NOMO-1 treated with DMSO at 0.1 percent for 48 hours (cell line): ENCODE measurements at regions not wholly inside any gene's neighbourhood (a gene's known extent, or its start where the extent isn't known, plus 50 kb on each side); places are given as distances from the start of the nearest gene placed in this dataset.

Experiments
- DNase-seq: peaks from one replicate; lab custom pipeline; 2025; ENCODE audit not compliant: unreplicated experiment; lab: John Stamatoyannopoulos, UW

DNA sequence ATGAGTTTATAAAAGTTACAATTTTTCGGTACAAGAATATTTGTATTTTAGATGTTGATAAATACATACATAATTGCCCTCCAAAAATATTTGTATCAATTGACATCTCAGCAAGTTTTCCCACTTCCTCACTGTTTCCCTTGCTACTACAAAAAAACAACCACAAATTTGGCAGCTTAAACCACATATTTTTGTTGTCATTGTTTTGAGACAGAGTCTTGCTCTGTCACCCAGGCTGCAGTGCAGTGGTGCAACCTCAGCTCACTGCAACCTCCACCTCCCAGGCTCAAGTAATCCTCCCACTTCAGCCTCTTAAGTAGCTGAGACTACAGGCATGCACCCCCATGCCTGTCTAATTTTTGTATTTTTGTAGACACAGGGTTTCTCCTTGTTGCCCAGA is 162.8 kb upstream of the RARB start:
- DNase-seq: no peak

DNA sequence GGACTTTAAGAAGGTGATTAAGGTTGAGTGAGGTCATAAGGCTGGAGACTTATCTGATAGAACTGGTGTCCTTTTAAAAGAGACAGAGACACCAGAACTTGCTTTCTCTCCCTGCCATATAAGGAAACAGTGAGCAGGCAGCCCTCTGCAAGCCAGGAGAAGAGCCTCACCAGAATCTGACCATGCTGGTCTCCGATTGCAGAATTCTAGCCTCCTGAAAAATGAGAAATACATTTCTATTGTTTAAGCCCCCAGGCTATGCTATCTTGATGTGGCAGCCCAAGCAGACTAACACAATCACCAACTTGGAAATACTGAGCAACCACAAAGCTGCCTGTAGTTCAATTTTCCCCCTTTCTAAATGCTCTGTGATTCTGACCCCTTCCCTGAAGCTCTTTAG is 161.4 kb upstream of the RARB start:
- no peak for DNase-seq

DNA sequence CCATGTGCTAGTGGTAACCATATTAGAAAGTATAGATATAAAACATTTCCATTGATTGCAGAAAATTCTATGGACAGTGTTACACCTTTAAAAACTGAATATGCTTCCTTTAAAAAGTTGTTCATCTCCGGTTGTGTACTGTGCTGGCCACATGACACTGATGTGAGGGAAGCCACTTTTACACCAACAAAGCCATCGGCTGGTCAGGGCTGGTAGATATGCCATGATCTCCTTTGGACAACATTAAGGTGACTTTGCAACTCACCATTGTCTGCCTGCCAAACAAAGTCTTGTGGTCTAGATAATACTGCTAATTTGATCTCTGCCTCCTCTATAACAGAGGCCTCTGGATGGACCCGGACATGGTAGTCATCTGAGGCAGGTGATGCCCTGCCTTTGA is 156.0 kb upstream of the RARB start:
- DNase-seq: no peak

DNA sequence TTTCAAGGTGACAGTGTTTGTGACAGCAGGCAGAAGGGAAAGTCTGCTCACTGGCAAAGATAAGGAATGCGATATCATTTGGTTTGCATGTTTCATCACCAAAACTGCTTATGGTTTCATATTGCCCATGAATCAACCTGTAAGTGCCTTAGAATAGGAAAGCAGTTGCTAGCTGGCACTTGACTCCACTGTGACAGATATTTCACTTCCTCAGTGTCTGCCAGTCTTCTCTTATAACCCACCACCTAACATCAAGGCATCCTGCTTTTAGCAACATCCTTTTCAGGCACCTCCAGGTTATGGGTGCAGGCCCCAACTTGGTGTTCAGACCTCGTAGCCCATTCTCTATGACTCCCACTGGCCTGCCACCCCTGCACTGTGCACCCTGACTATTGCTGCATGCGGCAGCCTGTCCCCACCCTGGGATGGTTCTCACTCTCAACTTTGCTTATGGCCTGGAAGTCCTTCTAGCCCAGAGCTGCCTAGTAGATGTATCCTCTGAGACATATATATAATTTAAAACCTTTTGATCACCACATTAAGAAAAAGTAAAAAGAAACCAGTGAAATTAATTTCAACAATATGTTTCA is 154.4 kb upstream of the RARB start:
- no peak for DNase-seq

DNA sequence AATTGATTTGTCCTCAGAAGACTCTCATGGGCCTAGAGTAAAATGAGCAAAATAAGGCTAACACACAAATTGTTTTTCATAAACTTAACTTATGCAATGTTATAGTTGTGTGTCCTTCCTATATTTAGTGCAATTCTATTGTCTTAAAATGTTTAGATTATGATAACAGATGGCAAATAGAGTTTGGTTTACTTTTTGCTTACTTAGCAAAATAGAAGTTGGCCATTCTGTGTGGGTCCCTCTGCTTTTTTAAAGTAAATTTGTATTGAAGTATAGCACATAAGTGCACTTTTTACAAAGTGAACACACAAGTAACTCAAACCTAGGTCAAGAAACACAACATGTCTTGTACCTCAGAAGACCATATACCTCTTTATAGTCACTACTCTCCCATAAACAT is 150.6 kb upstream of the RARB start:
- no peak for DNase-seq

DNA sequence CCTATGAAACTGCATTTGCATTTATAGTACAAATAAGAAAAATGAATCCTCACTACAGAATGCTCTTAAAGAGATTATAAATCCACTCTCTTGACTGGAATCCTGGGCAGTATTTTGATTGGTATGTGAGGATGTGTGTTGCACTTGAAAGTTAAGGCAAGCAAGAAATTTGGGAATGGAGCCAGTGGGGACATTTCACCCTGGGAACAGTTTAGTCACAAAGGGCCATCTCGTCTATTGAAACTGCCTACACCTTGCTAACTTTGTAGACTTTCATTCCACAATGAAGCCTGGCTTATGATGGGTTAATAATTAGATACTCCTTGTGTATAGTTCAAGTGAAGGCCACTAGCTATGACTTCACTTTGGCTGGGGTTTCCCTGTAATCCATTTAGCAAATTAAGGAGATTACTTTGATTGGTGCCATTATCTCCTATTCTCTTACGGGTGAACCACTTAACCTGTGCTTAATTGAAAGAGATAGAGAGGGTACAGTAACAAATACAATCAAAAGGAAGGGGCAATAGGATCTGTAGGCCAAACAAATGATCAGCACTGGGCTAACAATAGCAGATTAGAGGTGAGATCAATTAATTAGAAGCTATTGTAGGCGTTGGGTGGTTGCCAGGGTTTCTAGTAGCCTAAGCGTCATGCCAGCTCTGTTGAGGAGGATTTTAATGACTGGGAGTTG is 146.9 kb upstream of the RARB start:
- no peak for DNase-seq

DNA sequence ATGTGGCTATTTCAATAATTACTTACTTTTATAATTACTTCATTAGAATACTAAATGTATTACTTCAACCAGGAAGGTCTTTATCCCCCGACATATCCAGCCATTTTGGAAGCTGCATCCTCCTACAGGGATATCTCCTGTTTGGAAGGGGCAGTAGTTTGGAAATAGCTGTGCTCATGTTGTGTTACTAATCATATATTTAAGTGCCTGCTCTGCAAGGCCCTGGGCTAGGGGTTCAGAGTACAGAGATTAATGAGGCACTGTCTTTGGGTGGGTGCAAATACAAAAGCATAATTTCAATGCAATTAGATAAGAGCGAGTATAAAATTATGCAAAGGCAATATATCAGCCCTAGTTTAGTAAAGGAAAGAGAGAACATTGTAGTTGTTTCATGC is 146.3 kb upstream of the RARB start:
- DNase-seq: no peak

DNA sequence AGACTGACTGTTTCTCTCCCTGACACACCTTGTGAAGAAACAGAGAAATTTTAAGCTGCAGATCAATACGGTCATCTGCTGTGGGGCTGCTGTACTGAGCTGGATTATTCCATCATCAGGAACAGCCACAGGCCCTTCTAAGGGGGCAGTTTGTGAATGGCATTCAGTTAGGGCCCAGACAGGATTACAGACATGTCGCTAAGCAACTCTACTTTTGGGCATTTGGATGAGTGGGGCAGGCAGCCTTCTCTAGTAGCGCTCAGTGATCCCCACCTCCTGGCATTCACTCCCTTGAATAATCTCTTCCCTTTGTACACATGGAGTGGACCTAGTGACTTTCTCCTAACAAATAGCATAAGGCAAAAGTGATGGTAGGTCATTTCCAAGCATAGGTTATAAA is 144.4 kb upstream of the RARB start:
- no peak for DNase-seq

DNA sequence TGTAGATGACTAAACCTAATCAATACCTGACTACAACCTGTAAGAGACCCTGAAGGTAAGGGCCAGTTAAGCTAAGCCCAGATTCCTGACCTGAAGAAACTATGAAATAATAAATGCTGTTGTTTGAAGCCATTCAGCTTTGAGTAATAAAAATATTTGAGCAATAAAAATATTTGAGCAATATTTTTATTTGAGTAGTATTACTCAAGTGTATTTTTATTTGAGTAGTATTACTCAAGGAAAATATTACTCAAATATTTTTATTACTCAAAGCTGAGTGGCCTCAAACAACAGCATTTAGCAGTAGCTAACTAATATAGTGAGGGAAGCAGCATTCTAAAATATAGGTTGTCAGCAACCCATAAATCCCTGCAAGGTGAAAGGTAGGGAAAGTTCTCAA is 143.8 kb upstream of the RARB start:
- no peak for DNase-seq

DNA sequence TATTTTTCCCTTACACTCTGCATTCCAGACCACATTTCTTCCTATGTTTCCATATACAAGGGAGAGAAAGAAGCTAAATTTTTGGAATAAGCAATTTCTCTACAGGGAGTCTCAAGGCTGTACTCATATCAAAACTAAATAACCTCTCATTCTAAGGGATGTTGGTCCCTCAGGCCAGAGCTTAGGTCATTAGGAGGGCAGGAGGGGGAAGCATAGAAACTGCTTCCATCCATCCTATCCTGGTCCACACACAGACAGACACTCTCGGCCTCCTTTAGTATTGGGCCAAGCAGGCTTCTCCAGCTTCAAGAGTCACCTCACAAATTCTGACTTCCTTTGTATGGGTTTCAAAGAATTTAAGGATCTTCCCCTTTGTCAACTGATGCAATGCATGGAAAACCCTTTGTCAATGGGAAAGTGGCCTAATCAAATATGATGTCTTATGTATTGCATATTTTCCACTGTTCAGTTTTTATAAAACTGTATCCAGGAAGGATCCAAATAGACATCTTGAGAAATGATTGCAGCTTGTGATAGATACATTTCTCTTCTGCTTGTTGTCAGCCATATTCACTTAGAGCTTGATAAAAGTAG is 140.7 kb upstream of the RARB start:
- no peak for DNase-seq

DNA sequence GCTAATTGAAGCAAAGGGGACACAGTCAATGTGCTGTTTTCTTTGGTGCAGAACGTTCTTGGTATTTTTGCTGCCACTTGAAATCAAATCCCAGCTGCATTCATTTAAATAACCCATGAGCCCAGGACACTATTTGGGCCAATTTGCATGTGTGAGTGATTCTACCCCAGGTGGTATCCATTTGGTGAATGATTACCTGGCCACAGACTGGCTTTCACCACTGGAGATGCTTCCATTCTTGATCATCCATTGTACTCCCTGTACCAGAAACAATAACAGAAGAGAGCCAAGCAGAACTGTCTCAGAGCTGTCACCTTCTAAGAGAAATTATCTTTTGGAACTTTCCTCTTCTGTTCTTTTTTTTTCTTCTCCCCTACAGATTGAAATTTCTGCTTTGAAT is 139.7 kb upstream of the RARB start:
- no peak for DNase-seq

DNA sequence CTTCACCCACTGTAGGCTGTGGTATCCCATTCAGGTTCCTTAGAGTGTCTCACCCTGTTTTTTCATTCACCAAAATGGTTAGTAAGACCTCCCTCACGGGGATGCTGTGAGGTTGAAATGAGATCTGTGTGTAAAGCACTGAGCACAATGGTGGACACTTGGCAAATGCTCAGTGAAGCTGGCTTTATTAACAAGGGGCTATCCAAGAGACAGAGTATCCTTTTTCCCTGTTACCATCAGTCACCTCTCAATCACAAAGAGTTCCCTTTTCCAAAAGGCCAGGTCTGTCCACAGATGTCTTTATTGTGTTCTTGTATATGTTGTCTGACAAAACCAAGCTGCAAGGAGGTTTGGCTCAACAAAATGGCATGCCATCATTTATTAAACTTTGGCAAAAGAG is 138.9 kb upstream of the RARB start:
- no peak for DNase-seq

DNA sequence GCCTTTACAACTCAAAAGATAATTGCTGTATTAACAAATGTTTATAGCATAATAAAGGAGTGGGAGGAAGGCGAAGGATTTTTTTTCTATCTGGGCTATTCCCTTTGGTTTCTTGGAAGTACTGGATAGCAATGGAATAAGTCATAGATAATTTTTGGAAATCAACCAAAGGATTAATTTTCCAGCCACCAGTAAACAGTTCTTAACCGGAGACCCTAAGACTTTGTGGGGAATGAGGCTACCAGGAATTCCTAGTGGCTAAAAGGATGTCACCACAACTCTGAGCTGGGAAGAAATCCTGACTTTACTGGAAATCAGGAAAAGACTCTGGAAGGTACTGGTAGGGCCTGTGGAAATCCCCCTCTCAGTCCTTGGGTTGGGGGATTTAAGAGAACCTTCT is 138.4 kb upstream of the RARB start:
- DNase-seq: no peak

DNA sequence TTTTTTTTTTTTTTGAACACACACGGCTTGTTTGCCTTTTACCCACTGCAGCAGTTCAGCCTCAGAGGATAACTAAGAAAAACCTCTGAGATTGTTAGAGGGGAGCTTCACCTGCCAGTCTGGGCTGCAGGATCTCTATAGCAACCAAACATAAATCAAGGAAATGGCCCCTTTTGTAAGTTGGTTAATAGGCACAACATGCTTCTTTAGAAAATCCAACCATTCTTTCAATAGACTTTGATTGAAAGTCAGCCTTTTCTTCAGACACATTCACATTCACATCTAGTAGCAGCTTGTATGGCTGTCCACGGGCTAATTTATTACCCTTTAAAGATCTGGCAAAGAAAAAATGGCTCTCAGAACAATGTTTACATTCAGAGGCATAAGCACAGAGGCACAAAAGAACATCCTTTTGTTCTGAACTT is 136.6 kb upstream of the RARB start:
- no peak for DNase-seq

DNA sequence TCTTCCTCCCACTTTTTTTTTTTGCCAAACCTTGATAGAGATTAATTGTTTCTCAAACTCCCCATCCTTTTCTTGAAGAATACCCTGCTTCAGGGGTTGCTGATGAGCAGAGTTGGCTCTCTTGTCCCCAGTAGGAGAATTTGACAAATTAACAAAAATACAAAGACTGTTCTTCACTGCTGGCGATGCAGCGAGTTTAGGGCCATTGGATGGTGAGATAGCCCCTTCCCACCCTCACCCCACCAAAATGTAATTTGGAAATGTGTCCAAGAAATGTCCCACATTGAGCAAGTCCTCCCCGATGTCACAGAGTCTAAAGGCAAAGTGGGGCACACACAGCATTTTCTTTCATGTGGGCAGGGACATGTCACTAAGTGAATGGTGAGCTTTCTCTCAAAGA is 136.0 kb upstream of the RARB start:
- DNase-seq: no peak

DNA sequence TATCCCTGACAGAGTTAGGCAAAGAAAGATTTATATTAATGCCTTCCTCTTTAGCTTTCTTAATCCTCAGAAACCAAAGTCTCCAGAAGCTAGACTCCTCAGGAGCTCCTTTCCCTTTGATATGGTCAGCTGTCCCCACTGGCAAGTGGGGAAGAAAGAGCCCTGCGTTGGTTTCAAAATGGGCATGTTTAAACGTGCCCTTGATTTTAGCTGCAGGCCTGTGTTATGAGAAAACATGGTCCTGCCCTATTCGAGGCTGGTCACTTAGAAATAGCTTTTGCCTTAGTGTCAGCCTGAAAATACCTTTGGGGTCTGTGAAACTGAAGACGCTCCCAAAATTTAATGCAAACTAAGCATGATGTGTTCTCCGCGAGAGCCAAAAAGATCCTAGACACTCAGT is 135.5 kb upstream of the RARB start:
- DNase-seq: no peak

DNA sequence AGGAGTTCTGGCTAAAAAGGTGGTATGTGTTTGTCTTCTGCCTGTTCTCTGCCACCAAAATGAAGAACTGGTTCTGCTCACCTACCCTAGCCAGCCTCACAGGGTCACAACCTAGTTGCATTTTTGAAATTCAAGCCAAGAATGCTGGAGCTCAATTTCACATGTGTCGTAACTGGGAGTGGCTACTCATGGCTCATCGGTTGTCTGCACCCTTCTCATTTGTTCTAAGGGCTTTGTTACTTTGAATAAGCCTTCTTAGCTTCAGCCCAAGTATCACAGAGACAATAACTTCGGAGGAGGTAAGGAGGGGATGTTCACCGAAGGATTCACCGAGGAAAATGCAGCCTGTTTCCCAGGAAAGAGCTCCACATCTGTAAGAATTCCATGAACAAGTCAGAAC is 134.3 kb upstream of the RARB start:
- DNase-seq: no peak

DNA sequence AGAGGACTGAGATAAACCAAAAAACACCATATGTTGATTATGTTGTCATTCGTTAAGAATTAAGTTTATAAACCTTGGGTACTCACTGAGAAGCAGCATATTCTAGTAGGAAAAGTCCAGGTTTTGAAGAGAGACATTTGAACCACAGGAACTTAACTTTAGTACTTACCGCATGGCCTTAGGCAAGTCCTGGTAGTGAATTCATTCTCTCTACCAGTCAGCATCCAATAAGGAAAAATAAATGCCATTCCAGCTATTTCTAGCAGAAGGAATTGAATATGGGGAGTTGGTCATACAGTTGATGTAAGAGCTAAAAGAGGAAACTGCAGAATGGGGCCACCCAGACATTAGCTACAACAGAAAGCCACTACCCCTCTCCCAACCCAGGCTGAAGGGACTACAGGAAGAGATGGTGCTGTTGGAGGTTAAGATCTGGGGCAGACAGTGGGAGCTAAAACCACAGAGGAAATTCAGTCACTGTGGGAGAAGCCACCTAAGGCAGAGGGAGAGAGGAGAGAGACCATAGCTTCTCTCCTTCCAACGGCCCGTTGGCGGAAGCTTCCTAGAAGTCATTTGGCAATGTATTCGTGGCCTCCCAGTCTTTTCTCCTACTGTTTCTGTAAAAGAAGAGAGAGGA is 133.8 kb upstream of the RARB start:
- no peak for DNase-seq

DNA sequence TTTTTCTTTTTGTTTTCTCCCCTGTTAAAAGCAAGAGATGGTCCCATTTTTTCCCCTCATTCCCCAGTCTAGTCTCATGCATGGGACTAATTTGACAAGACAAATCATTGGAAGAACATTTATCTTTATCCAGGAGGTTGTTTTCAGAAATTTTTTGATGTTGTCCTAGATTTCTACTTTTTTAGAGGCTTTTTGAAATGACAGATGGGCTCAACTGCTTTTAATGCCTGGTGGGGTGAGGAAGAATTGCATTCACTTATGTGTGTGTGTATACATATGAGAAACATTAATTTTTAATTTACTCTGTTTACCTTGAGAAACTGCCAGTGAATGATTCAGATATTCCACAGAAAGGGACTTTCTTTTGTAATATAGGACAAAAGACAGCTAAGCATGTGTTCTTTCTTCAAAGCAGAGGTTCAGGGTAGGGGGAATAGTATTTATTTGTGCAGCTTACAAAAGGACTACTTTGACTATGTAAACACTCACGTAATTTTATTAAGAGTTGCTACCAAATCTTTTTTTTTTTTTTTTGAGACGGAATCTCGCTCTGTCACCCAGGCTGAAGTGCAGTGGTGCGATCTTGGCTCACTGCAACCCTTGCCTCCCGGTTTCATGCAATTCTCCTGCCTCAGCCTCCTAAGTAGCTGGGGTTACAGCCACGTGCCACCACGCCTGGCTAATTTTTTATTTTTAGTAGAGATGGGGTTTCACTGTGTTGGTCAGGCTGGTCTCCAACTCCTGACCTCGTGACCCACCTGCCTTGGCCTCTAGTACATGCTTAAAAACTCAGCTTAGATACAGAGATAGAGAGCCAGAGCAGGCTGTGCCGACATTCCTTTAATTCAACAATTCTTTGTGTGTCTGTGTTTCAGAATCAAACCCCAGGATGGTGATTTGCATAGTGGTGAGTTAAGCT is 130.1 kb upstream of the RARB start:
- DNase-seq: no peak

DNA sequence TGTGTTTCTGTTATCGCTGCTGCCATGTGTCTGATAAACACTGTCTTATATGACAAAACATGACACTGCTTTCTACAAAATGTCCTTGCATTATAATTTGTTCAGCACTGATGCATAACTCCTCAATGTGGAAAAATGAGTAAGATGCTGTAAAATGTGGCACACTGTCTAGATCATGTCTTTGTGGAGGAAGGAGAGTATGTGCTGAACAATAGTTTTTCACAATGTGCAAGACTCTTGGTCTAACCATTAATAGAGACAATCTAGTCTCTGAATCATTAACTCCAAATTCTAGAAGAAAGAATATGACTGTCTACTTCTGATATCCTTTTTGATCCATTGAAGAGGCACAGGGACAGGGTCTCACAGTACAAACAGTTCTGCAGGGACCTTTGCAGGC is 127.9 kb upstream of the RARB start:
- DNase-seq: no peak

DNA sequence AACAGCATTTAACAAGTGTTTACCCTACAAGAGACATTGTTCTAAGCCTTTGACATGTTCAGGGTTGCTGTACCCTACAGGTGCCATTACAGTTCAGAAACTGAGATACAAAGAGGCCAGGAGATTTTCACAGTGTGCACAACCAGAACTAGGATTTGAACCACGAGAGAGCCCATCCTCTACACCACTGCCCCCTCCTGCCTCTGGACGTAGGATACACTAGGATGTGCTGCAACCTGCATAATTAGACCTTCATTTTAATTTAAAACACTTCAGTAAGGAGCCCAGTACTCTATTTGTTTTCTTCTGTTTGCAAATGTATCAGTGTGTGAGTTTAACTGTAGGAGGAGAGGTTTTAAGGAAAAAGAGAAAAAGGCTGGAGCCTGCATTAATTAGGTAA is 123.1 kb upstream of the RARB start:
- DNase-seq: no peak
